Esophagus muscularis mucosa (tissue), 4 donors: ENCODE measurements at regions not wholly inside any gene's neighbourhood (a gene's known extent, or its start where the extent isn't known, plus 50 kb on each side); places are given as distances from the start of the nearest gene placed in this dataset.

Experiments used
- DNase-seq: peaks from one replicate; pipeline ENCODE4 v3.0.0-alpha.2; 2017; ENCODE audit errors: extremely low spot score
- H3K27ac ChIP-seq, 4 donors: fragments of 200-600 bp; sonication (generic); replicated peaks in 1 of 4; 1 replicate in 3 of 4; 2 replicates in 1 of 4; pipeline ENCODE4 v1.5.1; 2016 to 2019; ENCODE audit warnings: mild to moderate bottlenecking in 1 of 4
- H3K27me3 ChIP-seq, 4 donors: fragments of 200-600 bp; sonication (generic); one replicate each; pipeline versions ENCODE4 v1.5.1 to v1.6.0; 2016 to 2019
- H3K36me3 ChIP-seq, 4 donors: fragments of 200-600 bp; sonication (generic); one replicate each; pipeline ENCODE4 v1.5.1; 2016 to 2019
- H3K4me1 ChIP-seq, 4 donors: fragments of 200-600 bp; sonication (generic); one replicate each; pipeline ENCODE4 v1.5.1; 2016 to 2019
- H3K4me3 ChIP-seq, 4 donors: fragments of 200-600 bp; sonication (generic); 1 replicate in 2 of 4; 2 replicates in 2 of 4; pipeline ENCODE4 v1.5.1; 2016 to 2019; ENCODE audit warnings: mild to moderate bottlenecking in 4 of 4, moderate library complexity in 1 of 4
- H3K9me3 ChIP-seq, 4 donors: fragments of 200-600 bp; sonication (generic); 1 replicate in 3 of 4; 2 replicates in 1 of 4; pipeline ENCODE4 v1.5.1; 2016 to 2019
- CTCF ChIP-seq, 3 experiments: fragments of 200-600 bp in 2 of 3; fragments of 450-650 bp in 1 of 3; sonication (generic) in 2 of 3; IDR thresholded peaks; one replicate each; pipeline ENCODE4 v1.5.1; 2017 to 2019; ENCODE audit warnings: antibody characterized with exemption in 3 of 3, mild to moderate bottlenecking in 2 of 3, moderate library complexity in 1 of 3
- EP300 ChIP-seq: sonication (generic); formaldehyde crosslinking; IDR thresholded peaks from one replicate; pipeline ENCODE4 v1.6.1; 2017; ENCODE audit warnings: antibody characterized with exemption
- POLR2A ChIP-seq: fragments of 450-650 bp; IDR thresholded peaks from one replicate; pipeline ENCODE4 v1.6.1; 2017; ENCODE audit warnings: antibody characterized with exemption, moderate library complexity, mild to moderate bottlenecking, low read depth
- POLR2AphosphoS5 ChIP-seq, 2 donors: sonication (generic); formaldehyde crosslinking; IDR thresholded peaks; one replicate each; pipeline ENCODE4 v1.6.1; 2017; ENCODE audit warnings: antibody characterized with exemption in 2 of 2
- WGBS: methylation state at CpG from one replicate; pipeline ENCODE4 v1.1.5; 2018; 5-methylcytosine and 5-hydroxymethylcytosine counted together
- intact Hi-C: fragments of 100-400 bp; cut with DNase I; formaldehyde crosslinking; loops from one replicate; pipeline ENCODE4 v1.15.1; 2023

GRCh38 chr3:31444220-31445142 is 88.2 kb upstream of the STT3B start:
- Histone ChIP-seq H3K36me3 (no peaks in the 10 kb centered on the region), H3K9me3 (peaks cover 0 to under 1% (median 0%) of the 10 kb centered on the region in 4 donors), H3K4me3 (no peak overlapping the region), H3K4me1 (no peaks in the 10 kb centered on the region), H3K27me3 (no peaks in the 10 kb centered on the region), H3K27ac (no peak overlapping the region)
- no peak for DNase-seq
- WGBS = 92% methylated on average over 6 of the region's 6 CpGs
- intact Hi-C loops = no loop called here
- no peak for TF ChIP-seq CTCF (IDR thresholded peaks at IDR 0.05)
- no peak for TF ChIP-seq POLR2A
- TF ChIP-seq EP300 = no peak
- no peak for TF ChIP-seq POLR2AphosphoS5 (IDR thresholded peaks at IDR 0.05)

DNA sequence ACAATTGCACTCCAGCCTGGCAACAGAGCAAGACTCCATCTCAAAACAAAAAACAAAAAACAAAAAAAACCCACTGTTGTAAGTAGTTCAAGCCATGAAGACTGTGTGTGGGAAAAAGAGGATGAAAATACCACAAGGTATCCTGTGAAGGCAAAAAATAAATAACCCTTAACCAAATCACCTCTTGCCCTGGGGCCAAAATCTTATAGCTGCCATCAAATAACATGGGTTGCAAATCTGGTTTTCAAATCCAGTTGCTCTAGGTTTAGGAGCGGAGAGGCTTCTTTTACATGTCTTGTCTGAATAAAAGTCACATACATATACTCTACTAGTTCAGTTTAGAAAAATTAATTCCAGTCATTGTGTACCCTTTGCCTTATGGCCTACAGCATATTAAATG is 87.0 kb upstream of the STT3B start:
- Histone ChIP-seq H3K9me3 (peaks cover 0 to 7% (median 3%) of the 10 kb centered on the region in 4 donors), H3K27me3 (no peaks in the 10 kb centered on the region), H3K27ac (no peak overlapping the region), H3K4me1 (no peaks in the 10 kb centered on the region), H3K36me3 (no peaks in the 10 kb centered on the region), H3K4me3 (no peak overlapping the region)
- 100% methylated on average over 1 of the region's 1 CpG for WGBS
- TF ChIP-seq POLR2AphosphoS5 (IDR thresholded peaks at IDR 0.05) = no peak
- no peak for TF ChIP-seq CTCF (IDR thresholded peaks at IDR 0.05)
- no peak for TF ChIP-seq EP300
- no peak for TF ChIP-seq POLR2A
- intact Hi-C loops = no loop called here
- no peak for DNase-seq

GRCh38 chr3:31448035-31448881 is 84.5 kb upstream of the STT3B start:
- H3K27me3 ChIP-seq = no peaks in the 10 kb centered on the region
- peaks cover 0 to 7% (median 3%) of the 10 kb centered on the region in 4 donors for H3K9me3 ChIP-seq

GRCh38 chr3:31448882-31449243 is 83.9 kb upstream of the STT3B start:
- Histone ChIP-seq H3K36me3 (no peaks in the 10 kb centered on the region), H3K27ac (no peak overlapping the region), H3K9me3 (peaks cover 0 to 7% (median 3%) of the 10 kb centered on the region in 4 donors), H3K27me3 (no peaks in the 10 kb centered on the region), H3K4me3 (no peak overlapping the region), H3K4me1 (no peaks in the 10 kb centered on the region)
- TF ChIP-seq POLR2A (no peak), CTCF (IDR thresholded peaks at IDR 0.05) (no peak), POLR2AphosphoS5 (IDR thresholded peaks at IDR 0.05) (no peak), EP300 (no peak)
- intact Hi-C loops = no loop called here
- 73% methylated on average over 1 of the region's 1 CpG for WGBS
- no peak for DNase-seq

More at GRCh38 chr3:31448035-31448881, 84.5 kb upstream of the STT3B start:
- no peak overlapping the region for H3K27ac ChIP-seq
- H3K4me3 ChIP-seq = no peak overlapping the region
- DNase-seq = no peak
- TF ChIP-seq CTCF (IDR thresholded peaks at IDR 0.05) (peak in 1 of 3 experiments; percentile 22), EP300 (no peak), POLR2A (no peak), POLR2AphosphoS5 (IDR thresholded peaks at IDR 0.05) (no peak)
- 80% methylated on average over 1 of the region's 1 CpG for WGBS
- no peaks in the 10 kb centered on the region for H3K4me1 ChIP-seq
- intact Hi-C loops = no loop called here
- no peaks in the 10 kb centered on the region for H3K36me3 ChIP-seq
